ENCODE measurements at regions not wholly inside any gene's neighbourhood (a gene's known extent, or its start where the extent isn't known, plus 50 kb on each side); places are given as distances from the start of the nearest gene placed in this dataset.

DNA sequence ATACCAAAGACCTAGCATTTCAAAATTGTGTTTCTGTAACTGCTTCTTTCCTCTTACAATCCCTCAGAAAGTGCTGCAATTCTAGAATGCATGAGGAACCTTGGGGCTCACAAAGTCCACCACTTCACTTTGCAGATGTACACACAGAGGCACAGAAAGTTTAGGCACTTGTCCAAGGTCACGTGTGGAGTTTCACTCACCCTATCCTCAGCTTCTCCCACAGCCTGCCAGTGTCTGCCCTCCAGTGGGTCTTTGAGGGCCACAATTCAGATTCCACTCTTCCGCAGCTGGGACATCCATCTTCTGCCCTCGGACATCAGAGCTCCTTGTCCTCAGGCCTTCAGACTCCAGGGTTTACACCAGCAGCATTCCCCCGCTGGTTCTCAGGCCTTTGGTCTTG lies 210.5 kb upstream of the SERP2 start:
- TF ChIP-seq, protein P1, sequence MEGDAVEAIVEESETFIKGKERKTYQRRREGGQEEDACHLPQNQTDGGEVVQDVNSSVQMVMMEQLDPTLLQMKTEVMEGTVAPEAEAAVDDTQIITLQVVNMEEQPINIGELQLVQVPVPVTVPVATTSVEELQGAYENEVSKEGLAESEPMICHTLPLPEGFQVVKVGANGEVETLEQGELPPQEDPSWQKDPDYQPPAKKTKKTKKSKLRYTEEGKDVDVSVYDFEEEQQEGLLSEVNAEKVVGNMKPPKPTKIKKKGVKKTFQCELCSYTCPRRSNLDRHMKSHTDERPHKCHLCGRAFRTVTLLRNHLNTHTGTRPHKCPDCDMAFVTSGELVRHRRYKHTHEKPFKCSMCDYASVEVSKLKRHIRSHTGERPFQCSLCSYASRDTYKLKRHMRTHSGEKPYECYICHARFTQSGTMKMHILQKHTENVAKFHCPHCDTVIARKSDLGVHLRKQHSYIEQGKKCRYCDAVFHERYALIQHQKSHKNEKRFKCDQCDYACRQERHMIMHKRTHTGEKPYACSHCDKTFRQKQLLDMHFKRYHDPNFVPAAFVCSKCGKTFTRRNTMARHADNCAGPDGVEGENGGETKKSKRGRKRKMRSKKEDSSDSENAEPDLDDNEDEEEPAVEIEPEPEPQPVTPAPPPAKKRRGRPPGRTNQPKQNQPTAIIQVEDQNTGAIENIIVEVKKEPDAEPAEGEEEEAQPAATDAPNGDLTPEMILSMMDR (IDR thresholded peaks at IDR 0.05) = no peak
- no peak for TF ChIP-seq POLR2A (IDR thresholded peaks at IDR 0.05)

Measured in tibial nerve (tissue), 3 donors.